Nephron (organoid): ENCODE measurements at regions not wholly inside any gene's neighbourhood (a gene's known extent, or its start where the extent isn't known, plus 50 kb on each side); places are given as distances from the start of the nearest gene placed in this dataset.
"Not testable (repeated sequence)": the region's sequence is repeated elsewhere in the genome, so short reads cannot be mapped to it uniquely, and the experiment has no call there.

Experiments used
- H3K27ac Mint-ChIP-seq, 3 experiments: 2 replicates each; pipeline ENCODE4 v1.8.0; 2020; ENCODE audit warnings: mixed read lengths in 3 of 3, mild to moderate bottlenecking in 2 of 3, moderate library complexity in 1 of 3
- H3K27me3 Mint-ChIP-seq: 2 replicates; pipeline ENCODE4 v1.8.0; 2021; ENCODE audit warnings: low read depth, mild to moderate bottlenecking, moderate library complexity, mixed read lengths
- H3K36me3 Mint-ChIP-seq: 2 replicates; pipeline ENCODE4 v1.8.0; 2020; ENCODE audit warnings: low read depth, mixed read lengths
- H3K4me1 Mint-ChIP-seq: 2 replicates; pipeline ENCODE4 v1.8.0; 2020; ENCODE audit warnings: mixed read lengths
- H3K4me3 Mint-ChIP-seq, 3 experiments: 2 replicates each; pipeline ENCODE4 v1.8.0; 2020; ENCODE audit warnings: mild to moderate bottlenecking in 3 of 3, mixed read lengths in 3 of 3, moderate library complexity in 2 of 3
- H3K9me3 Mint-ChIP-seq: 2 replicates; pipeline ENCODE4 v1.8.0; 2020; ENCODE audit warnings: mixed read lengths
- TF ChIP-seq, protein P1 (sequence below), 3 experiments: fragments of 200-600 bp; sonication (generic); IDR thresholded peaks; one replicate each; pipeline ENCODE4 v1.5.0; 2021; ENCODE audit warnings: antibody characterized with exemption in 3 of 3; ENCODE audit not compliant: unreplicated experiment in 3 of 3

DNA sequence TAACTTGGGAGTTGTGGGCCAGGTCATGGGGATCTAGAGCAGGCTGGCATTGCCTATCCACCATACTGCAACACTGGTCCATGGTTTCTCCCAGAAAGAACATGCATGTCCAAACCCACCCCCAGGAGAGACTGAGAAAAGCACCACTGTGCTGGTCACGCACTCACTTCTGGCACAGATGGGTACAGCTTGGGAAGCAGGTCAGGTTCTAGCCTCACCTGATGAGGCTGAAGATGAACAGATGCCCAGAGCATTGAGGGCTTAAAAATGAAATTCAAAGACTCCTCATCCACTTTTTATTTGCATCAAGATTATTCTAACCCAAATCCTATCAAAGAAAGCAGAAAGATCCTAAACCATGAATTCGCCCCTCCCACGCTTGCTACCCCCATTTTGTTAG lies 125.9 kb upstream of the RAI2 start:
- no peaks in the 10 kb centered on the region for H3K27me3 Mint-ChIP-seq
- no peak overlapping the region for H3K27ac Mint-ChIP-seq
- H3K4me3 Mint-ChIP-seq: no peak overlapping the region
- TF ChIP-seq, protein P1, sequence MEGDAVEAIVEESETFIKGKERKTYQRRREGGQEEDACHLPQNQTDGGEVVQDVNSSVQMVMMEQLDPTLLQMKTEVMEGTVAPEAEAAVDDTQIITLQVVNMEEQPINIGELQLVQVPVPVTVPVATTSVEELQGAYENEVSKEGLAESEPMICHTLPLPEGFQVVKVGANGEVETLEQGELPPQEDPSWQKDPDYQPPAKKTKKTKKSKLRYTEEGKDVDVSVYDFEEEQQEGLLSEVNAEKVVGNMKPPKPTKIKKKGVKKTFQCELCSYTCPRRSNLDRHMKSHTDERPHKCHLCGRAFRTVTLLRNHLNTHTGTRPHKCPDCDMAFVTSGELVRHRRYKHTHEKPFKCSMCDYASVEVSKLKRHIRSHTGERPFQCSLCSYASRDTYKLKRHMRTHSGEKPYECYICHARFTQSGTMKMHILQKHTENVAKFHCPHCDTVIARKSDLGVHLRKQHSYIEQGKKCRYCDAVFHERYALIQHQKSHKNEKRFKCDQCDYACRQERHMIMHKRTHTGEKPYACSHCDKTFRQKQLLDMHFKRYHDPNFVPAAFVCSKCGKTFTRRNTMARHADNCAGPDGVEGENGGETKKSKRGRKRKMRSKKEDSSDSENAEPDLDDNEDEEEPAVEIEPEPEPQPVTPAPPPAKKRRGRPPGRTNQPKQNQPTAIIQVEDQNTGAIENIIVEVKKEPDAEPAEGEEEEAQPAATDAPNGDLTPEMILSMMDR (IDR thresholded peaks at IDR 0.05; ENCODE audit: unreplicated experiment in 3 of 3): no peak
- peaks cover 12% of the 10 kb centered on the region for H3K9me3 Mint-ChIP-seq
- peaks cover 4% of the 10 kb centered on the region for H3K36me3 Mint-ChIP-seq
- H3K4me1 Mint-ChIP-seq: no peaks in the 10 kb centered on the region

DNA sequence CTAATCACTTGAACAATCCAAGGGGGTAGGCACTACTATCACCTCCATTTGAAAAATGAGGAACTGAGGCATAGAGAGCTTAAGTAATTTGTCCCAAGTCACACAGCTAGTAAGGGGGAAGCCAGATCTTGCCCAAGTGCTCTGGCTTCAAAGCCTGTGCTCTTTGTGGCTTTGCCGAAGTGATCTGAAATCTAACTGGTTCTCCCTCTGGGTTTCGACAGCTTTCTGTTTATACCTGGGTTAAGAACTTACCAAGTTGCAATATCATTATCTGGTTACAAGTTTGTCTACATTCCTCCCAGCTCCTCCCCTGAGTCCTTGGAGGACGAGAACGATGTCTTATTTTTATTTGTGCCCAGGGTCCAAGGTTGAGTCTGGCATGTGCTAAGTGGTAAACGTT lies 125.3 kb upstream of the RAI2 start:
- no peaks in the 10 kb centered on the region for H3K27me3 Mint-ChIP-seq
- H3K9me3 Mint-ChIP-seq: peaks cover 13% of the 10 kb centered on the region
- H3K4me1 Mint-ChIP-seq: no peaks in the 10 kb centered on the region
- peaks cover 4% of the 10 kb centered on the region for H3K36me3 Mint-ChIP-seq
- no peak overlapping the region for H3K4me3 Mint-ChIP-seq
- TF ChIP-seq, protein P1 (IDR thresholded peaks at IDR 0.05; ENCODE audit: unreplicated experiment in 3 of 3): no peak
- H3K27ac Mint-ChIP-seq: no peak overlapping the region

DNA sequence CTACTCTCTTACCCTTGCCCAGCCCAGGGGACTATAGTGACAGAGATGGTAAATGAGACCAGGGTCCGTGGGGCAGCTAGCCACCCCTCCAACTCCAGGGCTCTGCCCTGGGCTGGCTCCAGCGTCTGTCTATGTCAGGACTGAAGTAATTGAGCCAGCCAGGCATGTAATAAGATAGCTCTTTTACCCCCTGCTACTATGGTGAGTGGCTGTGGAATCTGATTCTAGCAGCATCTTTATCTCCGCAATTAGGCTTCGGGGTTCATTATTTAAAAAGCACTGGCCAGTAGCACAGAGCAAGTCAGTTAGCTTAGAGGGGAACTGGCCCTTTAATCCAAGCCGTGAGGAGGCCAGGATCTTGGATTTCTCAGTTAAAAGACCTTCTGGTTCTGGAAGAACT lies 123.3 kb upstream of the RAI2 start:
- Mint-ChIP-seq H3K27ac (no peak overlapping the region), H3K4me1 (no peaks in the 10 kb centered on the region), H3K4me3 (no peak overlapping the region), H3K27me3 (no peaks in the 10 kb centered on the region), H3K9me3 (peaks cover 19% of the 10 kb centered on the region), H3K36me3 (peaks cover 9% of the 10 kb centered on the region)
- TF ChIP-seq, protein P1 (IDR thresholded peaks at IDR 0.05; ENCODE audit: unreplicated experiment in 3 of 3): no peak

DNA sequence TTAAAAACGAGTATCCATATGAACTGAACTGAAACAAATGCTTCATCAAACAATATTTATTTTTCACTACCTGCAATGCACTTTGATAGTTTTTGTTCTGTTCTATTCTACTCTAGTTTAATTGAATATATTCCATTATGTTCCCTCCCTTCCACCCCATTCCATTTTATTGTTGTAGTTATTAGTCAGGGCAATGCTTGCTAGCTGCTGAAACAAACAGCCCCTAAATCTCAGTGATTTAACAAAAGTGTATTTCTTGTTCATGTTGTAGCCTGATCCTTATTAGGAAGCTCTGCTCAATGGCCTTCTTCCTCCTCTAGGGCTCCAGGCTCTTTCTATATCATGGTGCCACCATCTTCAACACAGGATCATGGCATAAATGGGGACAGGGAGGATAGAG lies 122.3 kb upstream of the RAI2 start:
- TF ChIP-seq, protein P1 (IDR thresholded peaks at IDR 0.05; ENCODE audit: unreplicated experiment in 3 of 3): no peak

DNA sequence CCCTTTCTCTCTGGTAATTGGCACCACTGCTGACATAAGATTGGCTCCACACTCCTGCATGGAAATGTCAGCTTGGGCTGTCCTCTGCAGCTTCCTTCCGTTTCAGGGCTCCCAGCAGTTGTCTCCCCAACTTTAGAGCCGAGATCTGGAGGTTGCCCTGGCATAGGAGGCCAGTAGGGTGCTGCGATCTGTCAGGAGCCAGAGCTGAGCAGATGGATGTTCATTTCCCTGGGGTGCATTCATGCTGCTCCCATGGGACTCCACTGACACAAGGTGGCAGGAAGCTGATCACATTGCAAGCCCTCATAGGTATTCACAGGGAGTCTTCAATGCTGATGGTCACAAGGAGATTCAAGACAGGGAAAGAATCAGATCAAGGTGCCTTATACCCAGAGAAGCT lies 116.6 kb upstream of the RAI2 start:
- TF ChIP-seq, protein P1 (IDR thresholded peaks at IDR 0.05; ENCODE audit: unreplicated experiment in 3 of 3): no peak
- Mint-ChIP-seq H3K9me3 (peaks cover 17% of the 10 kb centered on the region), H3K36me3 (peaks cover 11% of the 10 kb centered on the region), H3K27me3 (no peaks in the 10 kb centered on the region), H3K4me1 (peaks cover 15% of the 10 kb centered on the region), H3K4me3 (no peak overlapping the region), H3K27ac (no peak overlapping the region)

More for the DNA sequence above, 122.3 kb upstream of the RAI2 start:
- Mint-ChIP-seq H3K4me1 (no peaks in the 10 kb centered on the region), H3K27me3 (no peaks in the 10 kb centered on the region), H3K27ac (no peak overlapping the region), H3K4me3 (no peak overlapping the region), H3K36me3 (peaks cover 11% of the 10 kb centered on the region), H3K9me3 (peaks cover 21% of the 10 kb centered on the region)

DNA sequence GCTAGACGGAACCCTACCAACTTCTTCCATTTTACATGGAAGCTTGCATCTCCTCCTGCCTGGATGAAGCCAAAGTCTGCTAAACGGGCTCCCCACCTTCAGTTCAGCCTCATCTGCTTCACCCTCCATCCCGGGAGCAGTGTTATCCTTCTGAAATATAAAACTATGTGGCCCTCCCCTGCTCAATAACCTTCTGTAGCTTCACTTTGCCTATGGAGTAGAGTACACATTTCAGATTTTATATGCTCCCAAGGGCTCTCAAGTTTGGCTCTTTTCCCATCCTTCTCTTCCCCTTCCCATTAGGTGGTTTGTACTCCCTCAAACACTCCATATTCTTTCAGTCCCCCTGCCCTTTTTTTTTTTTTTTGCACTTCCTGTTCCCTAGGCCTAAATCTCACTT lies 115.9 kb upstream of the RAI2 start:
- Mint-ChIP-seq H3K27me3 (no peaks in the 10 kb centered on the region), H3K36me3 (peaks cover 11% of the 10 kb centered on the region), H3K9me3 (peaks cover 14% of the 10 kb centered on the region), H3K4me3 (no peak overlapping the region), H3K27ac (peak overlapping the region in 1 of 3 experiments; percentile 70), H3K4me1 (peaks cover 15% of the 10 kb centered on the region)
- TF ChIP-seq, protein P1 (IDR thresholded peaks at IDR 0.05; ENCODE audit: unreplicated experiment in 3 of 3): no peak

DNA sequence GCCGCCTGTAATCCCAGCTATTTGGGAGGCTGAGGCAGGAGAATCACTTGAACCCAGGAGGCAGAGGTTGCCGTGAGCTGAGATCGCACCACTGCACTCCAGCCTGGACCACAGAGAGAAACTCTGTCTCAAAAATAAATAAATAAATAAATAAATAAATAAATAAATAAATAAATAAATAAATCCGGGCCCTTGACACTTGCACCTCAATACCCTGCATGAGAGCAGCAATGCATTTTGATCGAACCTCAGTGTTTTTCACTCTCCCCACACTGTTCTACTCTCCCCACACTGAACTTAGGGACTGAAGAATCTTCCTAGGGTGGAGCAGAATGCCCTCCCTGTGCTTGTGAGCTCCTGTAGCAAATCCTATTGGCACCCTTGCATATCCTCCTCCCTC lies 114.3 kb upstream of the RAI2 start:
- Mint-ChIP-seq H3K4me1 (peaks cover 15% of the 10 kb centered on the region), H3K27ac (peak overlapping the region; percentile 29 to 79 (median 70)), H3K36me3 (peaks cover 11% of the 10 kb centered on the region), H3K9me3 (peaks cover 10% of the 10 kb centered on the region)
- H3K27me3 Mint-ChIP-seq, H3K4me3 Mint-ChIP-seq: not testable (repeated sequence)
